ENCODE measurements at regions not wholly inside any gene's neighbourhood (a gene's known extent, or its start where the extent isn't known, plus 50 kb on each side); places are given as distances from the start of the nearest gene placed in this dataset.

DNA sequence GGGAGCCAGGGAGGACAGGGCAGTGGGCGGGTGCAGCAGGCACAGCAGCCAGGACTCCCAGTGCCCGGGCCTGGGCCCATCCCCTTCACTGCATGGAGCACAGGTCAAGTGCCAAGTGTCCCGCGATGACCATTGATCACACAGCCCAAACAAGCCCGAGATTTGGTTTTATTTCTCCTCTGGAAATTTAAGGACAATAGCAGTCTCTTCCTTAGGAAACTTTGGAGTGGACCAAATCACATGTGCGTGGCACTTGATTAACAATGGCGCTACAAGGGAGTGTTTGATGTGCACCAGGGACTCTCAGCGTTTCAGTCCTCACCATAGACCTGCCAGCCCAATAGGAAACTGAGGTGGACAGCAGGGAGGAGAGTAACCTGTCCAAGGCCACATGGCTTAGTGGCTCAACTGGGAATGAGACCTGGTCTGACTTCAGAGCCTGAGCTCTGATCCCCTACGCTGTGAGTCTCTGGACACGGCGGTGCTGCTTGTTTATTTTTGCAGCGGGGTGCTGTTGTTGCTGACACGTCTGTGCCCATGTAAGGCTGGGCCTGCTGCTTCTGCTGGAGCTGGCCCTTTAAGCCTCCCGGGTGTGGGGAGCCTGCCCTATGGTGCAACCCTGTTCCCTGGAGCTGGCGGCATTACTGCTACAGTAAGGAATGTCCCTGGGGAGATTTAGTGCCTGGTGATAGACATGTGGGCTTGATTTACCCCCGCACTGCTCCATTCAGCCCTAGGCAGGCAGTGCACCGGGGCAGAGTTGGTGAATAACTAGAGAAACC is 194.2 kb downstream of the INHBB start (continued):
- TF ChIP-seq, protein P1, sequence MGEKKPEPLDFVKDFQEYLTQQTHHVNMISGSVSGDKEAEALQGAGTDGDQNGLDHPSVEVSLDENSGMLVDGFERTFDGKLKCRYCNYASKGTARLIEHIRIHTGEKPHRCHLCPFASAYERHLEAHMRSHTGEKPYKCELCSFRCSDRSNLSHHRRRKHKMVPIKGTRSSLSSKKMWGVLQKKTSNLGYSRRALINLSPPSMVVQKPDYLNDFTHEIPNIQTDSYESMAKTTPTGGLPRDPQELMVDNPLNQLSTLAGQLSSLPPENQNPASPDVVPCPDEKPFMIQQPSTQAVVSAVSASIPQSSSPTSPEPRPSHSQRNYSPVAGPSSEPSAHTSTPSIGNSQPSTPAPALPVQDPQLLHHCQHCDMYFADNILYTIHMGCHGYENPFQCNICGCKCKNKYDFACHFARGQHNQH (CRISPR knock-in tag; IDR thresholded peaks at IDR 0.05) = peak; percentile 87
- peak; percentile 84 for TF ChIP-seq ZNF619 (CRISPR knock-in tag; IDR thresholded peaks at IDR 0.05)
- TF ChIP-seq HNF1A (IDR thresholded peaks at IDR 0.05; ENCODE audit: low read depth) = no peak
- peak; percentile 70; the same call in 1 of the 2 replicates for TF ChIP-seq HNF1A (CRISPR knock-in tag; IDR thresholded peaks at IDR 0.05; ENCODE audit: borderline replicate concordance)
- no peak for TF ChIP-seq HCFC1 (IDR thresholded peaks at IDR 0.05; ENCODE audit: low read depth, low read length)
- no peak for TF ChIP-seq ZMAT5 (CRISPR knock-in tag; IDR thresholded peaks at IDR 0.05; ENCODE audit: borderline replicate concordance, low read depth)
- peak; percentile 66; the same call in 1 of the 2 replicates for TF ChIP-seq ZBTB43 (CRISPR knock-in tag; conservative IDR thresholded peaks at IDR 0.05)
- TF ChIP-seq SNAI1 (CRISPR knock-in tag; IDR thresholded peaks at IDR 0.05; ENCODE audit: borderline replicate concordance) = no peak
- TF ChIP-seq ZNF10 (CRISPR knock-in tag; IDR thresholded peaks at IDR 0.05; ENCODE audit: borderline replicate concordance, low read depth) = no peak
- TF ChIP-seq ZNF296 (CRISPR knock-in tag; conservative IDR thresholded peaks at IDR 0.05) = no peak; the same call in 1 of the 2 replicates
- peak; percentile 24 for TF ChIP-seq STAG1 (CRISPR knock-in tag; IDR thresholded peaks at IDR 0.05)
- TF ChIP-seq ZNF225 (CRISPR knock-in tag; IDR thresholded peaks at IDR 0.05) = peak; percentile 68; the same call in 1 of the 2 replicates
- TF ChIP-seq TFDP2 (CRISPR knock-in tag; IDR thresholded peaks at IDR 0.05) = peak; percentile 57; the same call in 1 of the 2 replicates
- TF ChIP-seq ZNF333 (CRISPR knock-in tag; IDR thresholded peaks at IDR 0.05; ENCODE audit: borderline replicate concordance) = no peak
- TF ChIP-seq, protein P2, sequence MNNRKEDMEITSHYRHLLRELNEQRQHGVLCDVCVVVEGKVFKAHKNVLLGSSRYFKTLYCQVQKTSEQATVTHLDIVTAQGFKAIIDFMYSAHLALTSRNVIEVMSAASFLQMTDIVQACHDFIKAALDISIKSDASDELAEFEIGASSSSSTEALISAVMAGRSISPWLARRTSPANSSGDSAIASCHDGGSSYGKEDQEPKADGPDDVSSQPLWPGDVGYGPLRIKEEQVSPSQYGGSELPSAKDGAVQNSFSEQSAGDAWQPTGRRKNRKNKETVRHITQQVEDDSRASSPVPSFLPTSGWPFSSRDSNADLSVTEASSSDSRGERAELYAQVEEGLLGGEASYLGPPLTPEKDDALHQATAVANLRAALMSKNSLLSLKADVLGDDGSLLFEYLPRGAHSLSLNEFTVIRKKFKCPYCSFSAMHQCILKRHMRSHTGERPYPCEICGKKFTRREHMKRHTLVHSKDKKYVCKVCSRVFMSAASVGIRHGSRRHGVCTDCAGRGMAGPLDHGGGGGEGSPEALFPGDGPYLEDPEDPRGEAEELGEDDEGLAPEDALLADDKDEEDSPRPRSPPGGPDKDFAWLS (CRISPR knock-in tag; IDR thresholded peaks at IDR 0.05; ENCODE audit: borderline replicate concordance) = peak; percentile 72; the same call in 1 of the 2 replicates
- TF ChIP-seq FLYWCH1 (CRISPR knock-in tag; IDR thresholded peaks at IDR 0.05) = no peak
- peak; percentile 59 for TF ChIP-seq FOSL2 (CRISPR knock-in tag; IDR thresholded peaks at IDR 0.05)
